Tibial nerve (tissue), 4 donors: ENCODE measurements at regions not wholly inside any gene's neighbourhood (a gene's known extent, or its start where the extent isn't known, plus 50 kb on each side); places are given as distances from the start of the nearest gene placed in this dataset.

Source experiments
- DNase-seq, 2 donors: peaks; one replicate each; pipeline ENCODE4 v3.0.0-alpha.2; 2019; ENCODE audit warnings: low spot score in 2 of 2
- H3K27ac ChIP-seq, 4 donors: fragments of 200-600 bp; sonication (generic) in 3 of 4; one replicate each; pipeline ENCODE4 v1.5.1; 2017 to 2019; ENCODE audit warnings: mild to moderate bottlenecking in 1 of 4
- H3K27me3 ChIP-seq, 2 donors: fragments of 200-600 bp; sonication (generic) in 1 of 2; one replicate each; pipeline versions ENCODE4 v1.5.1 to v1.6.0; 2017 to 2019
- H3K36me3 ChIP-seq, 3 donors: fragments of 200-600 bp; sonication (generic); one replicate each; pipeline ENCODE4 v1.5.1; 2018 to 2019
- H3K4me1 ChIP-seq, 4 donors: fragments of 200-600 bp; sonication (generic) in 3 of 4; one replicate each; pipeline ENCODE4 v1.5.1; 2017 to 2019
- H3K4me3 ChIP-seq, 4 donors: fragments of 200-600 bp; sonication (generic) in 3 of 4; one replicate each; pipeline ENCODE4 v1.5.1; 2017 to 2019; ENCODE audit warnings: mild to moderate bottlenecking in 1 of 4, moderate library complexity in 1 of 4
- H3K9me3 ChIP-seq, 4 donors: fragments of 200-600 bp; sonication (generic) in 3 of 4; one replicate each; pipeline ENCODE4 v1.5.1; 2017 to 2019
- CTCF ChIP-seq, 5 experiments: fragments of 200-600 bp in 3 of 5; fragments of 450-650 bp in 2 of 5; sonication (generic) in 3 of 5; IDR thresholded peaks; one replicate each; pipeline ENCODE4 v1.5.1; 2016 to 2019; ENCODE audit warnings: antibody characterized with exemption in 5 of 5, mild to moderate bottlenecking in 3 of 5, moderate library complexity in 2 of 5
- EP300 ChIP-seq, 2 donors: sonication (generic); formaldehyde crosslinking; IDR thresholded peaks; one replicate each; pipeline ENCODE4 v1.6.1; 2017; ENCODE audit warnings: antibody characterized with exemption in 2 of 2, mild to moderate bottlenecking in 1 of 2
- POLR2A ChIP-seq, 2 donors: fragments of 450-650 bp; IDR thresholded peaks; one replicate each; pipeline ENCODE4 v1.6.1; 2017; ENCODE audit warnings: antibody characterized with exemption in 2 of 2, mild to moderate bottlenecking in 2 of 2, moderate library complexity in 2 of 2
- WGBS, 2 donors: methylation state at CpG; one replicate each; pipeline ENCODE4 v1.1.5; 2018; 5-methylcytosine and 5-hydroxymethylcytosine counted together

- Histone ChIP-seq H3K27ac (no peak overlapping the region), H3K27me3 (no peaks in the 10 kb centered on the region), H3K4me3 (no peak overlapping the region), H3K36me3 (no peaks in the 10 kb centered on the region), H3K4me1 (no peaks in the 10 kb centered on the region), H3K9me3 (peaks cover 0 to 5% (median 0%) of the 10 kb centered on the region in 4 donors)
- no peak for DNase-seq
- no peak for TF ChIP-seq EP300 (IDR thresholded peaks at IDR 0.05)
- no peak for TF ChIP-seq CTCF (IDR thresholded peaks at IDR 0.05)
- TF ChIP-seq POLR2A (IDR thresholded peaks at IDR 0.05), result no peak
- 35 to 37% methylated on average over 4 of the region's 4 CpGs for WGBS, 2 donors
These were observed 213.2 kb downstream of the PMP22 start for GRCh38 chr17:15051933-15052332.

- H3K4me1 ChIP-seq, result no peaks in the 10 kb centered on the region
- peaks cover 0 to 2% (median 0%) of the 10 kb centered on the region in 4 donors for H3K9me3 ChIP-seq
- H3K36me3 ChIP-seq, result no peaks in the 10 kb centered on the region
- TF ChIP-seq EP300 (IDR thresholded peaks at IDR 0.05) (no peak), POLR2A (IDR thresholded peaks at IDR 0.05) (no peak)
- H3K27me3 ChIP-seq, result no peaks in the 10 kb centered on the region
- no peak for DNase-seq
- no peak overlapping the region for H3K4me3 ChIP-seq
- no peak overlapping the region for H3K27ac ChIP-seq
- 57 to 60% methylated on average over 5 of the region's 5 CpGs for WGBS, 2 donors
These were observed 215.3 kb downstream of the PMP22 start for GRCh38 chr17:15049795-15050160.

- H3K36me3 ChIP-seq, result no peaks in the 10 kb centered on the region
- H3K4me3 ChIP-seq, result no peak overlapping the region
- TF ChIP-seq CTCF (IDR thresholded peaks at IDR 0.05) (no peak), POLR2A (IDR thresholded peaks at IDR 0.05) (no peak), EP300 (IDR thresholded peaks at IDR 0.05) (no peak)
- no peaks in the 10 kb centered on the region for H3K9me3 ChIP-seq
- 28 to 34% methylated on average over 6 of the region's 6 CpGs for WGBS, 2 donors
- DNase-seq, result no peak
- H3K27me3 ChIP-seq, result no peaks in the 10 kb centered on the region
- no peak overlapping the region for H3K27ac ChIP-seq
- H3K4me1 ChIP-seq, result no peaks in the 10 kb centered on the region
These were observed 216.0 kb downstream of the PMP22 start for GRCh38 chr17:15048933-15049794.

- no peak overlapping the region for H3K4me3 ChIP-seq
- WGBS, 2 donors, result 42 to 53% methylated on average over 2 of the region's 2 CpGs
- no peak for DNase-seq
- no peaks in the 10 kb centered on the region for H3K27me3 ChIP-seq
- H3K4me1 ChIP-seq, result no peaks in the 10 kb centered on the region
- no peaks in the 10 kb centered on the region for H3K36me3 ChIP-seq
- TF ChIP-seq POLR2A (IDR thresholded peaks at IDR 0.05), result no peak
- TF ChIP-seq EP300 (IDR thresholded peaks at IDR 0.05), result no peak
- TF ChIP-seq CTCF (IDR thresholded peaks at IDR 0.05), result no peak
- H3K27ac ChIP-seq, result no peak overlapping the region
- no peaks in the 10 kb centered on the region for H3K9me3 ChIP-seq
These were observed 216.7 kb downstream of the PMP22 start for GRCh38 chr17:15048381-15048780.

- Histone ChIP-seq H3K4me1 (peaks cover 0 to 7% (median 0%) of the 10 kb centered on the region in 4 donors), H3K27me3 (no peaks in the 10 kb centered on the region), H3K4me3 (no peak overlapping the region), H3K27ac (no peak overlapping the region), H3K36me3 (no peaks in the 10 kb centered on the region), H3K9me3 (no peaks in the 10 kb centered on the region)
- DNase-seq, result no peak
- TF ChIP-seq POLR2A (IDR thresholded peaks at IDR 0.05) (no peak), CTCF (IDR thresholded peaks at IDR 0.05) (no peak), EP300 (IDR thresholded peaks at IDR 0.05) (no peak)
- 82 to 88% methylated on average over 6 of the region's 6 CpGs for WGBS, 2 donors
These were observed 222.8 kb downstream of the PMP22 start for GRCh38 chr17:15042311-15042710.
